Heart left ventricle (tissue), 13 donors: ENCODE measurements at regions not wholly inside any gene's neighbourhood (a gene's known extent, or its start where the extent isn't known, plus 50 kb on each side); places are given as distances from the start of the nearest gene placed in this dataset.
"Not testable (repeated sequence)": the region's sequence is repeated elsewhere in the genome, so short reads cannot be mapped to it uniquely, and the experiment has no call there.

Experiments used
- CTCF ChIP-seq, 12 donors: fragments of 200-600 bp; sonication (generic) in 4 of 12; IDR thresholded peaks; one replicate each; pipeline versions ENCODE4 v1.5.0 to v1.8.0; 2018 to 2022; ENCODE audit warnings: antibody characterized with exemption in 12 of 12, mild to moderate bottlenecking in 5 of 12
- POLR2A ChIP-seq, 2 donors: fragments of 450-650 bp; IDR thresholded peaks; one replicate each; pipeline ENCODE4 v1.6.1; 2017; ENCODE audit warnings: antibody characterized with exemption in 2 of 2, mild to moderate bottlenecking in 2 of 2, moderate library complexity in 2 of 2
- donor health status: ischemic (EF 13 %, LVEDD 7.1; RV severe dilation, severe dysfunction).
- donor health status: DM: no; HTN: yes; CAD: no.
- donor health status: DM: no; HTN: no; CAD: no.
- donor health status: ischemic (EF 25% LVEDD 6.9; RV normal size, moderate dysfunction).
- donor health status: ischemic (EF 25% LVEDD 5.7; RV mildly dilated, moderate dysfunction).
- donor health status: ischemic (EF 35%, LVEDD 5.7; RV mildly dilated, moderate dysfunction).
- donor health status: nonischemic (EF 11% LVEDD 7.7; RV severe dilation, severe dysfunction).
- donor health status: DM: yes; HTN: yes; CAD: no.
- donor health status: PGD.
- donor health status: ischemic (EF 29% LVEDD 5.4; RV normal size, mild dysfunction).
- donor health status: nonischemic (EF 23%, LVEDD 6.1; RV moderate dilation, normal function).

- not testable (repeated sequence) for TF ChIP-seq CTCF, POLR2A (IDR thresholded peaks at IDR 0.05)
Observed at GRCh38 chr15:84097053-84097452, 138.5 kb upstream of the GOLGA6L4 start.
